NT2/D1 (cell line): ENCODE measurements at regions not wholly inside any gene's neighbourhood (a gene's known extent, or its start where the extent isn't known, plus 50 kb on each side); places are given as distances from the start of the nearest gene placed in this dataset.

Experiments used
- DNase-seq: peaks from one replicate; pipeline ENCODE4 v3.0.0-alpha.2; 2011; ENCODE audit warnings: low read depth, low spot score
- H3K27me3 ChIP-seq: 2 replicates; pipeline ENCODE4 v1.6.0; 2011; ENCODE audit warnings: mild to moderate bottlenecking; ENCODE audit not compliant: insufficient read length, insufficient read depth
- H3K36me3 ChIP-seq: 2 replicates; pipeline ENCODE4 v1.6.1; 2011; ENCODE audit warnings: mild to moderate bottlenecking, low read length, mixed read lengths; ENCODE audit not compliant: insufficient read depth, insufficient read length
- H3K4me1 ChIP-seq: 2 replicates; pipeline ENCODE4 v1.5.1; 2011; ENCODE audit not compliant: insufficient read depth, insufficient read length
- H3K4me3 ChIP-seq: 2 replicates; pipeline ENCODE4 v1.5.1; 2011; ENCODE audit warnings: low read depth; ENCODE audit not compliant: insufficient read length
- H3K9ac ChIP-seq: 2 replicates; pipeline ENCODE4 v1.6.0; 2011; ENCODE audit warnings: low read depth; ENCODE audit not compliant: insufficient read length
- H3K9me3 ChIP-seq: 2 replicates; pipeline ENCODE4 v1.5.1; 2011; ENCODE audit warnings: mild to moderate bottlenecking, low read length; ENCODE audit not compliant: insufficient read depth
- SUZ12 ChIP-seq: IDR thresholded peaks from 2 replicates; pipeline ENCODE4 v1.6.1; 2011; ENCODE audit not compliant: insufficient read length, insufficient read depth; ENCODE audit errors: extremely low read depth
- YY1 ChIP-seq: IDR thresholded peaks from 2 replicates; pipeline ENCODE4 v1.6.1; 2011; ENCODE audit not compliant: insufficient read length, insufficient read depth
- ZNF274 ChIP-seq: IDR thresholded peaks from 2 replicates; pipeline ENCODE4 v1.6.1; 2011; ENCODE audit warnings: mild to moderate bottlenecking, low read depth, low read length

GRCh38 chr12:107144441-107144840 lies 51.1 kb upstream of the CRY1 start:
- TF ChIP-seq YY1: no peak
- no peak for TF ChIP-seq SUZ12
- TF ChIP-seq ZNF274: no peak
- H3K9me3 ChIP-seq: no peaks in the 10 kb centered on the region
- H3K4me3 ChIP-seq: no peak overlapping the region
- no peaks in the 10 kb centered on the region for H3K4me1 ChIP-seq
- DNase-seq: no peak
- H3K36me3 ChIP-seq: no peaks in the 10 kb centered on the region
- H3K9ac ChIP-seq: no peak overlapping the region
- no peaks in the 10 kb centered on the region for H3K27me3 ChIP-seq

- Histone ChIP-seq H3K4me1 (no peaks in the 10 kb centered on the region), H3K9me3 (no peaks in the 10 kb centered on the region), H3K4me3 (no peak overlapping the region), H3K36me3 (no peaks in the 10 kb centered on the region), H3K9ac (no peak overlapping the region), H3K27me3 (no peaks in the 10 kb centered on the region)
- no peak for DNase-seq
- TF ChIP-seq ZNF274 (no peak), SUZ12 (no peak), YY1 (no peak)
Measured at GRCh38 chr12:107144990-107145389, 51.6 kb upstream of the CRY1 start.

GRCh38 chr12:107145397-107145796 lies 52.0 kb upstream of the CRY1 start:
- Histone ChIP-seq H3K9ac (no peak overlapping the region), H3K4me1 (no peaks in the 10 kb centered on the region), H3K36me3 (no peaks in the 10 kb centered on the region), H3K9me3 (no peaks in the 10 kb centered on the region), H3K4me3 (no peak overlapping the region), H3K27me3 (no peaks in the 10 kb centered on the region)
- no peak for DNase-seq
- no peak for TF ChIP-seq ZNF274

GRCh38 chr12:107148107-107148506 lies 54.8 kb upstream of the CRY1 start:
- TF ChIP-seq YY1 (no peak), SUZ12 (no peak), ZNF274 (no peak)
- peaks cover 7% of the 10 kb centered on the region for H3K9me3 ChIP-seq
- H3K36me3 ChIP-seq: no peaks in the 10 kb centered on the region
- DNase-seq: no peak
- no peak overlapping the region for H3K4me3 ChIP-seq
- no peaks in the 10 kb centered on the region for H3K4me1 ChIP-seq
- no peaks in the 10 kb centered on the region for H3K27me3 ChIP-seq
- no peak overlapping the region for H3K9ac ChIP-seq

- Histone ChIP-seq H3K27me3 (no peaks in the 10 kb centered on the region), H3K9ac (no peak overlapping the region), H3K36me3 (no peaks in the 10 kb centered on the region), H3K4me1 (no peaks in the 10 kb centered on the region), H3K4me3 (no peak overlapping the region), H3K9me3 (peaks cover 19% of the 10 kb centered on the region)
- no peak for TF ChIP-seq YY1
- no peak for TF ChIP-seq SUZ12
- TF ChIP-seq ZNF274: no peak
- DNase-seq: no peak
Measured at GRCh38 chr12:107152315-107152714, 59.0 kb upstream of the CRY1 start.

GRCh38 chr12:107159384-107159900 lies 66.1 kb upstream of the CRY1 start:
- H3K4me3 ChIP-seq: no peak overlapping the region
- H3K9ac ChIP-seq: no peak overlapping the region
- TF ChIP-seq ZNF274 (no peak), YY1 (no peak), SUZ12 (no peak)
- no peaks in the 10 kb centered on the region for H3K36me3 ChIP-seq
- H3K9me3 ChIP-seq: no peaks in the 10 kb centered on the region
- H3K27me3 ChIP-seq: no peaks in the 10 kb centered on the region
- DNase-seq: no peak
- no peaks in the 10 kb centered on the region for H3K4me1 ChIP-seq

- Histone ChIP-seq H3K4me1 (no peaks in the 10 kb centered on the region), H3K9me3 (no peaks in the 10 kb centered on the region), H3K36me3 (no peaks in the 10 kb centered on the region), H3K9ac (no peak overlapping the region), H3K4me3 (no peak overlapping the region), H3K27me3 (no peaks in the 10 kb centered on the region)
- DNase-seq: no peak
- TF ChIP-seq YY1: no peak
- no peak for TF ChIP-seq SUZ12
- no peak for TF ChIP-seq ZNF274
Measured at GRCh38 chr12:107163413-107163812, 70.1 kb upstream of the CRY1 start.

- TF ChIP-seq ZNF274 (no peak), SUZ12 (no peak), YY1 (no peak)
- no peaks in the 10 kb centered on the region for H3K27me3 ChIP-seq
- no peaks in the 10 kb centered on the region for H3K9me3 ChIP-seq
- H3K36me3 ChIP-seq: no peaks in the 10 kb centered on the region
- no peak overlapping the region for H3K9ac ChIP-seq
- H3K4me1 ChIP-seq: no peaks in the 10 kb centered on the region
- no peak overlapping the region for H3K4me3 ChIP-seq
- no peak for DNase-seq
Measured at GRCh38 chr12:107164392-107164791, 71.0 kb upstream of the CRY1 start.
